22Rv1 (cell line): ENCODE measurements at regions not wholly inside any gene's neighbourhood (a gene's known extent, or its start where the extent isn't known, plus 50 kb on each side); places are given as distances from the start of the nearest gene placed in this dataset.
"Not testable (repeated sequence)": the region's sequence is repeated elsewhere in the genome, so short reads cannot be mapped to it uniquely, and the experiment has no call there.

ENCODE experiments used
- H3K27ac ChIP-seq: fragments of 450-650 bp; 2 replicates; pipeline ENCODE4 v1.5.1; 2017
- ZFX ChIP-seq: fragments of 450-650 bp; IDR thresholded peaks from 2 replicates; pipeline ENCODE4 v1.6.1; 2017; ENCODE audit warnings: antibody characterized with exemption, borderline replicate concordance
- TF ChIP-seq, protein P1 (sequence below): fragments of 450-650 bp; IDR thresholded peaks from 2 replicates; pipeline ENCODE4 v1.5.1; 2017; ENCODE audit warnings: mild to moderate bottlenecking

DNA sequence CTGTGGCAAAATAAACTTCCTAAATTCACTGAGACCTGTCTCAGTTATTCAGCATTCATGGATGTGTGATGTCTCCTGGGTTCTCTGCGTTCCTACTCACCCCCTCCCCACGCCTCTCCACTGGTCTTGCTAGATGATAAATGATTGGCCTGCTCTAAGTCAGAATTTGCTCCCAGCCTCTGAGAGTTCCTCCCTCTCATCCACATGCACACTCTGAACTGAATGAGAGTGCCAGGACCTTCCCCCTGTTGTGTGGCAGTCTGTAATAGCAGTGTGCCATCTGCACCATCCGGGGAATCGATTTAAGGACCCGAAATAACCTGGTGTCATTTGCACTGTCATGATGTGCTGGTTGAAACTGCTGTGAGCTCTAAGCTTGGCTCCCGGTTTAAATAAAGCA lies 135.8 kb upstream of the AFDN start:
- no peak overlapping the region for H3K27ac ChIP-seq

DNA sequence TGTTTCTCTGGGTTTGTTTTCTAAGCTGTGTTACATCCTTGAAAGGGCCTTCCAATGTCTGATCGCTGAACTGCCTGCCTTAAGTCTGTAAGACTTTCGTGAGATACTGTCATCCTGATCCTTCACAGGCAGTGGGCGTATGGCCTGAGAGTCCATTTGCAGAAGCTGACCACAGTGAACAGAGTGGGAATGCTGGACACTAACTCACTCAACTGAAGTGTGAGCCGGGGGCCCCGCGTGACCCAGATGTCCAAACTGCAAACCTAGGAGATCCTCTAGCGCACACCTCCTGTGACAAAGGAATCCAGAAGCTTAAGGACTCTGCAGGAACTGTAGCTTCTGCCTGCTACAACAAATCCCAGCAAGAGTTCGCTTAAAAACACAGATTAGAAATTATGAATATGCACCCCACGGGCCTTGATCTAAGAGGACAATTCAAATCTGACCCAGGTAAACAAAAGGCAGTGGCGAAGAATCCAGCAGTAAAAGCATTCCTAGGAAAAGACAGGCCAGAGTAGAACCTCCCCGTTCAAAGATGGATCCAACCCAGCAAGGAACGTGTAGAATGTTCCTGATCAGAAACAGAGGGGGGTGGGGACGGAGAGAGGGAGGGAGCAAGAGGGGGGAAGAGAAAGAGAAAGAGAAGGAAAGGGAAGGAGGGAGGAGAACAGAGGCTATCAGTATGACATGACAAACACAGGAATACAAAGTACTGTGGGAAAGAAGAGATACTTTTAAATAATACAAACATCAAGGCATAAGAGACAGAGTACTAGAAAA lies 135.0 kb upstream of the AFDN start:
- no peak overlapping the region for H3K27ac ChIP-seq
- TF ChIP-seq ZFX = no peak
- TF ChIP-seq, protein P1, sequence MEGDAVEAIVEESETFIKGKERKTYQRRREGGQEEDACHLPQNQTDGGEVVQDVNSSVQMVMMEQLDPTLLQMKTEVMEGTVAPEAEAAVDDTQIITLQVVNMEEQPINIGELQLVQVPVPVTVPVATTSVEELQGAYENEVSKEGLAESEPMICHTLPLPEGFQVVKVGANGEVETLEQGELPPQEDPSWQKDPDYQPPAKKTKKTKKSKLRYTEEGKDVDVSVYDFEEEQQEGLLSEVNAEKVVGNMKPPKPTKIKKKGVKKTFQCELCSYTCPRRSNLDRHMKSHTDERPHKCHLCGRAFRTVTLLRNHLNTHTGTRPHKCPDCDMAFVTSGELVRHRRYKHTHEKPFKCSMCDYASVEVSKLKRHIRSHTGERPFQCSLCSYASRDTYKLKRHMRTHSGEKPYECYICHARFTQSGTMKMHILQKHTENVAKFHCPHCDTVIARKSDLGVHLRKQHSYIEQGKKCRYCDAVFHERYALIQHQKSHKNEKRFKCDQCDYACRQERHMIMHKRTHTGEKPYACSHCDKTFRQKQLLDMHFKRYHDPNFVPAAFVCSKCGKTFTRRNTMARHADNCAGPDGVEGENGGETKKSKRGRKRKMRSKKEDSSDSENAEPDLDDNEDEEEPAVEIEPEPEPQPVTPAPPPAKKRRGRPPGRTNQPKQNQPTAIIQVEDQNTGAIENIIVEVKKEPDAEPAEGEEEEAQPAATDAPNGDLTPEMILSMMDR = no peak

More for the DNA sequence above, 135.8 kb upstream of the AFDN start:
- TF ChIP-seq, protein P1 = no peak
- TF ChIP-seq ZFX = no peak

DNA sequence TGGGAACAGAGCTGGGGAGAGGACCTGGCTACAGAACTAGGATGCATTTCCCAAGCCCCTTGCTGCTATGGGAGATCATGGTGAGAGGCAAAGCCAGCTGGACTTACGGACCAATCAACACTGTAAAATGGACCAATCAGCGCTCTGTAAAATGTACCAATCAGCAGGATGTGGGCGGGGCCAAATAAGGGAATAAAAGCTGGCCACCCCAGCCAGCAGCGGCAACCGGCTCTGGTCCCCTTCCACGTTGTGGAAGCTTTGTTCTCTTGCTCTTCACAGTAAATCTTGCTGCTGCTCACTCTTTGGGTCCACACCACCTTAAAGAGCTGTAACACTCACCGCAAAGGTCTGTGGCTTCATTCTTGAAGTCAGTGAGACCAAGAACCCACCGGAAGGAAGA lies 133.2 kb upstream of the AFDN start:
- H3K27ac ChIP-seq = not testable (repeated sequence)

DNA sequence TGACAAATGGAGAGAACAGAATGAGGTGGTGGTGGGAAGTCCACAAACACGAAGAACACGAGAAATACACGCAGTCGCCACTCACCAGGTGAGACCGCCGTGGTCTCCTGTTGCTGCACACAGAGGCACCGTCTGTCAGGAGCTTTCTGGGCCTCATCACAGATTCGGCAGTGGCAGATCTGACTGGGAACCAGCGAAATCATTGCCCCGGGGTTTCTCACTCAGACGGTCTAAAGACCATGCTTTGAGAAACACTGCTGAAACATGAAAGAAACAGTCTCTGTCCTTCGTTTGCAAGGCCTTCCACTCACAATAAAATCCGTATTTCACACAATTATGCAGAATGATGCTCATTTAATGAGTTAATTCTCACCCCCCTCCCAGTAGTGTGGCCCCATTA lies 130.9 kb upstream of the AFDN start:
- TF ChIP-seq, protein P1 = no peak
- TF ChIP-seq ZFX = no peak
- no peak overlapping the region for H3K27ac ChIP-seq

DNA sequence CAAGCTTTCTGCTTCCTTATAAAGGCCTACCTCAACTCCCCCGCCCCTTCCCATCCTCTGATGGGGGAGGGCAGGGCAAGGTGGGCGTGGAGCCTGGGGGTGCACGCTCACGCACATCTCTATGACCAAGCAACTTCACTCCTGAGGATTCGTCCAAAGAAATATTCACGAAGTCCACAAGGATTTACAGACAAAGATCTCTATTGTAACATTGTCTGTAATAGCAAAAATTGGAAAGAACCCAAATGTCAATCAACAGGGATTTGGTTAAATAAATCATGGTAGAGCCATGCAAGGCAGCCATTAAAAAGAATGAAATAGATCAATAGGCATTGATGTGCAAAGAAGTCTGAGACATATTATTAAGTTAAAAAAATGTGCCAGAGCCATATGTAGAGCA lies 130.4 kb upstream of the AFDN start:
- TF ChIP-seq ZFX = no peak
- TF ChIP-seq, protein P1 = no peak
- H3K27ac ChIP-seq = no peak overlapping the region

DNA sequence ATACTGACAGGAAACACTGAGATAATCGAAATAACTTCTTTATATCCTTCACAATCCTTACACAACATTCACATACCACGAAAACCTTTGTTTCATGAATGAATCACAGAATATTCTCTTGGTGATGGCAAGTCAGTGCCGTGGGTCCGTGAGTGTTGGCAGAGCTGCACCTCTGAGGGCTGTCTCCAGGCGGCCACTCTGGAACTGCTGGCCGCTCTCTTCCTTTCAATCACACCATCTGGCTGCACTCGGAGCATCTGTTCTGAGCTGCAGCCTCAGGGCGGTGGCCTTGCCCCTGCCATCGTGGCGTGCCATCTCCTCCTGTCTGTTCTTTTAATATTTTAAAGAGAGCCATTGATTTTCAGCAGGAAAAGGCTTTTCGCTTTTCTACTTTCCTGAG lies 129.4 kb upstream of the AFDN start:
- H3K27ac ChIP-seq = no peak overlapping the region
- TF ChIP-seq, protein P1 = no peak
- TF ChIP-seq ZFX = no peak

DNA sequence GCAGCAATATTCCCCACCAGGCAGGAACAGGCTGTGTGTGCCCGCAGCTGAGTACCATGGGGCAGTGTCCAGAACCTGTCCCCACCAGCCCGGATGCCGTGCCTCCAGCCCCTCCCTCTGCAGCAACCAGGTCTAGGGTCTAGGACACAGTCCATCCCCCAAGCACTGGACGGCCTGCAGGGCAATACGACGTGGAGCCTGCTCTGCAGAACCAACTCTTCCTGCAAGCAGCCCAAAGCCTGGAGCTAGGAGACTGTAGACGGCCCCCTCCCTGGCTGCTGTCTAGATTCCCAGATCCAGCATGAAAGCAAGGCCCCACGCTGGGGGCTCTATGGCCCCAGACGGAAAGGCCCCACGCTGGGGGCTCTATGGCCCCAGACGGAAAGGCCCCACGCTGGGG lies 128.2 kb upstream of the AFDN start:
- H3K27ac ChIP-seq = no peak overlapping the region
- TF ChIP-seq, protein P1 = no peak
- no peak for TF ChIP-seq ZFX
